ENCODE measurements at regions not wholly inside any gene's neighbourhood (a gene's known extent, or its start where the extent isn't known, plus 50 kb on each side); places are given as distances from the start of the nearest gene placed in this dataset.

- TF ChIP-seq EZH2 (IDR thresholded peaks at IDR 0.05; ENCODE audit: low read depth) (no peak), CTCF (conservative IDR thresholded peaks at IDR 0.05) (no peak)
- POLR2A ChIA-PET (ENCODE audit: unreplicated experiment), result no interaction called here
- Histone ChIP-seq H3K27me3 (ENCODE audit: insufficient read depth, low read depth) (peaks cover 27% of the 10 kb centered on the region; the same call in 1 of the 2 replicates), H4K20me1 (ENCODE audit: insufficient read depth) (no peaks in the 10 kb centered on the region), H3K4me2 (no peak overlapping the region), H3K27ac (no peak overlapping the region), H3K79me2 (ENCODE audit: low read depth) (no peaks in the 10 kb centered on the region), H2AFZ (no peak overlapping the region), H3K4me1 (replicated peaks; ENCODE audit: insufficient read depth) (no peaks in the 10 kb centered on the region), H3K9me2 (ENCODE audit: insufficient read depth) (no peaks in the 10 kb centered on the region), H3F3A (ENCODE audit: insufficient read depth, low read depth) (no peaks in the 10 kb centered on the region), H3K9me3 (ENCODE audit: insufficient read depth, low read depth) (no peaks in the 10 kb centered on the region), H3K4me3 (no peak overlapping the region), H3K36me3 (ENCODE audit: low read depth) (no peaks in the 10 kb centered on the region)
- no TSS peak for BruUV-seq (replicated peaks)
- intact Hi-C loops (cut with micrococcal nuclease; ENCODE audit: unreplicated experiment), result no loop called here
- CTCF ChIA-PET, result no interaction called here
- no peak for DNase-seq
Measured at GRCh38 chr5:116778651-116779280, 204.1 kb upstream of the SEMA6A start.

- TF ChIP-seq EZH2 (IDR thresholded peaks at IDR 0.05; ENCODE audit: low read depth), result no peak
- TF ChIP-seq CTCF (conservative IDR thresholded peaks at IDR 0.05), result no peak
- H3F3A ChIP-seq (ENCODE audit: insufficient read depth, low read depth), result no peaks in the 10 kb centered on the region
- H3K4me1 ChIP-seq (replicated peaks; ENCODE audit: insufficient read depth), result no peaks in the 10 kb centered on the region
- H3K9me3 ChIP-seq (ENCODE audit: insufficient read depth, low read depth), result no peaks in the 10 kb centered on the region
- H3K79me2 ChIP-seq (ENCODE audit: low read depth), result no peaks in the 10 kb centered on the region
- no peaks in the 10 kb centered on the region for H3K9me2 ChIP-seq (ENCODE audit: insufficient read depth)
- H3K4me3 ChIP-seq, result no peak overlapping the region
- no peaks in the 10 kb centered on the region for H4K20me1 ChIP-seq (ENCODE audit: insufficient read depth)
- intact Hi-C loops (cut with micrococcal nuclease; ENCODE audit: unreplicated experiment), result no loop called here
- no peak for DNase-seq
- ChIA-PET CTCF (no interaction called here), POLR2A (ENCODE audit: unreplicated experiment) (no interaction called here)
- H3K27ac ChIP-seq, result no peak overlapping the region
- H3K4me2 ChIP-seq, result no peak overlapping the region
- H3K27me3 ChIP-seq (ENCODE audit: insufficient read depth, low read depth), result peaks cover 27% of the 10 kb centered on the region
- no peaks in the 10 kb centered on the region for H3K36me3 ChIP-seq (ENCODE audit: low read depth)
- no TSS peak for BruUV-seq (replicated peaks)
- H2AFZ ChIP-seq, result no peak overlapping the region
Measured at GRCh38 chr5:116778032-116778431, 203.4 kb upstream of the SEMA6A start.

- Histone ChIP-seq H3K27me3 (ENCODE audit: insufficient read depth, low read depth) (peaks cover 48% of the 10 kb centered on the region), H3K9me2 (ENCODE audit: insufficient read depth) (no peaks in the 10 kb centered on the region), H3K4me1 (replicated peaks; ENCODE audit: insufficient read depth) (no peaks in the 10 kb centered on the region), H3F3A (ENCODE audit: insufficient read depth, low read depth) (no peaks in the 10 kb centered on the region), H3K4me2 (no peak overlapping the region), H3K36me3 (ENCODE audit: low read depth) (no peaks in the 10 kb centered on the region), H2AFZ (no peak overlapping the region), H3K27ac (no peak overlapping the region), H3K79me2 (ENCODE audit: low read depth) (no peaks in the 10 kb centered on the region), H3K9me3 (ENCODE audit: insufficient read depth, low read depth) (no peaks in the 10 kb centered on the region), H3K4me3 (no peak overlapping the region), H4K20me1 (ENCODE audit: insufficient read depth) (no peaks in the 10 kb centered on the region)
- ChIA-PET CTCF (no interaction called here), POLR2A (ENCODE audit: unreplicated experiment) (no interaction called here)
- no peak for DNase-seq
- TF ChIP-seq EZH2 (IDR thresholded peaks at IDR 0.05; ENCODE audit: low read depth), result no peak
- TF ChIP-seq CTCF (conservative IDR thresholded peaks at IDR 0.05), result no peak
- intact Hi-C loops (cut with micrococcal nuclease; ENCODE audit: unreplicated experiment), result no loop called here
- BruUV-seq (replicated peaks), result no TSS peak
Measured at GRCh38 chr5:116773926-116774325, 199.3 kb upstream of the SEMA6A start.
